ENCODE measurements at regions not wholly inside any gene's neighbourhood (a gene's known extent, or its start where the extent isn't known, plus 50 kb on each side); places are given as distances from the start of the nearest gene placed in this dataset.

GRCh38 chr17:53016085-53016484 lies 806.6 kb upstream of the KIF2B start:
- Mint-ChIP-seq H3K4me3 (no peak overlapping the region), H3K27ac (no peak overlapping the region), H3K36me3 (ENCODE audit: low read depth) (no peaks in the 10 kb centered on the region), H3K4me1 (ENCODE audit: low read depth) (no peaks in the 10 kb centered on the region), H3K27me3 (no peaks in the 10 kb centered on the region), H3K9me3 (peaks cover 7% of the 10 kb centered on the region)
- POLR2A ChIA-PET, result no interaction called here
- DNase-seq (no peak), ATAC-seq (no peak)
- TF ChIP-seq, protein P1, sequence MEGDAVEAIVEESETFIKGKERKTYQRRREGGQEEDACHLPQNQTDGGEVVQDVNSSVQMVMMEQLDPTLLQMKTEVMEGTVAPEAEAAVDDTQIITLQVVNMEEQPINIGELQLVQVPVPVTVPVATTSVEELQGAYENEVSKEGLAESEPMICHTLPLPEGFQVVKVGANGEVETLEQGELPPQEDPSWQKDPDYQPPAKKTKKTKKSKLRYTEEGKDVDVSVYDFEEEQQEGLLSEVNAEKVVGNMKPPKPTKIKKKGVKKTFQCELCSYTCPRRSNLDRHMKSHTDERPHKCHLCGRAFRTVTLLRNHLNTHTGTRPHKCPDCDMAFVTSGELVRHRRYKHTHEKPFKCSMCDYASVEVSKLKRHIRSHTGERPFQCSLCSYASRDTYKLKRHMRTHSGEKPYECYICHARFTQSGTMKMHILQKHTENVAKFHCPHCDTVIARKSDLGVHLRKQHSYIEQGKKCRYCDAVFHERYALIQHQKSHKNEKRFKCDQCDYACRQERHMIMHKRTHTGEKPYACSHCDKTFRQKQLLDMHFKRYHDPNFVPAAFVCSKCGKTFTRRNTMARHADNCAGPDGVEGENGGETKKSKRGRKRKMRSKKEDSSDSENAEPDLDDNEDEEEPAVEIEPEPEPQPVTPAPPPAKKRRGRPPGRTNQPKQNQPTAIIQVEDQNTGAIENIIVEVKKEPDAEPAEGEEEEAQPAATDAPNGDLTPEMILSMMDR (IDR thresholded peaks at IDR 0.05), result no peak
- CTCF ChIA-PET, result no interaction called here
- intact Hi-C loops (cut with micrococcal nuclease), result no loop called here

DNA sequence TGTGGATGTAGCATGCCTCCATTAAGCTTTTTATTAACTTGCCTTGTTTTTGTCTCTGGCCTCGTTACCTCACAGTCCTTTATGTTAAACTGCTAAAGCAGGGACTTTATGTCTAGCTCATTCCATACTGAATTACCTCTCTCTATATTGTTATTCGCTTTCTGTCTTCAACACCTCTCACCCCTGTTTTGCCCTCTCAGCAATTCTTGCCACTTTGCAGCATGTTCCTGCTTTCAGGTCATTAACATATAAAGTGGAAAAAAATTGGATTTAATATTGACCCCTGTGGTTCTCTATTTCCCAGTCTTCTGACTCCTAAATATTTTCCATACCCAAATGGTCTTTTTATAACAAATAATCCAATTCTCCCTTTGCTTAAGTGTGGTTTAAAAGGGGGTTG lies 810.4 kb upstream of the KIF2B start:
- H3K4me3 Mint-ChIP-seq, result no peak overlapping the region
- DNase-seq (no peak), ATAC-seq (no peak)
- no peaks in the 10 kb centered on the region for H3K27me3 Mint-ChIP-seq
- peaks cover 5% of the 10 kb centered on the region for H3K9me3 Mint-ChIP-seq
- POLR2A ChIA-PET, result no interaction called here
- intact Hi-C loops (cut with micrococcal nuclease), result no loop called here
- no peaks in the 10 kb centered on the region for H3K36me3 Mint-ChIP-seq (ENCODE audit: low read depth)
- H3K4me1 Mint-ChIP-seq (ENCODE audit: low read depth), result no peaks in the 10 kb centered on the region
- no peak overlapping the region for H3K27ac Mint-ChIP-seq
- TF ChIP-seq, protein P1 (IDR thresholded peaks at IDR 0.05), result no peak
- CTCF ChIA-PET, result no interaction called here

GRCh38 chr17:53006006-53006405 lies 816.7 kb upstream of the KIF2B start:
- Mint-ChIP-seq H3K36me3 (ENCODE audit: low read depth) (no peaks in the 10 kb centered on the region), H3K4me1 (ENCODE audit: low read depth) (no peaks in the 10 kb centered on the region), H3K9me3 (peaks cover 2% of the 10 kb centered on the region), H3K27ac (no peak overlapping the region), H3K4me3 (no peak overlapping the region), H3K27me3 (no peaks in the 10 kb centered on the region)
- ATAC-seq (no peak), DNase-seq (no peak)
- ChIA-PET CTCF (no interaction called here), POLR2A (no interaction called here)
- intact Hi-C loops (cut with micrococcal nuclease), result no loop called here
- TF ChIP-seq, protein P1 (IDR thresholded peaks at IDR 0.05), result no peak

GRCh38 chr17:53004902-53005301 lies 817.8 kb upstream of the KIF2B start:
- Mint-ChIP-seq H3K4me1 (ENCODE audit: low read depth) (no peaks in the 10 kb centered on the region), H3K4me3 (no peak overlapping the region), H3K27ac (no peak overlapping the region), H3K9me3 (peaks cover 5% of the 10 kb centered on the region), H3K36me3 (ENCODE audit: low read depth) (no peaks in the 10 kb centered on the region), H3K27me3 (no peaks in the 10 kb centered on the region)
- ATAC-seq (no peak), DNase-seq (no peak)
- TF ChIP-seq, protein P1 (IDR thresholded peaks at IDR 0.05), result no peak
- intact Hi-C loops (cut with micrococcal nuclease), result no loop called here
- ChIA-PET CTCF (no interaction called here), POLR2A (no interaction called here)

DNA sequence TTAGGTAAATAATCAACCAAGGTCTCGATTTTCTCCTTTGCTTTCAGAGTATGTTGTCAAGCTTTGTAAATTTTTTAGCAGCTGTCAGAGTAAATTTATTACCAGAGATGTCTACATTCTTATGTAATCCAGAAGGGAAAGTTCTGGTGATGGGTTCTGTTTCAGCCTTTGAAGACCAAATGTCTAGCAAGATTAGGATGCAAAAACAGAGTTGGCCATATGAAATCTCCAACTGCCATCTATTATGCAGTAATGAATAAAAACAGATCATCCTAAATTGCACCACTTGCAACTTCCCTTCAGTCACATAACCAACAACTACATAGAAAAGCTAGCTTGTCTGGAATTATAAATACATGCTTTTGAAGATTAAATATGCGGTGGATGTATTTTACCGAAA lies 826.8 kb upstream of the KIF2B start:
- ATAC-seq, result no peak
- intact Hi-C loops (cut with micrococcal nuclease), result no loop called here
- no peaks in the 10 kb centered on the region for H3K27me3 Mint-ChIP-seq
- DNase-seq, result no peak
- no peak overlapping the region for H3K27ac Mint-ChIP-seq
- H3K4me1 Mint-ChIP-seq (ENCODE audit: low read depth), result no peaks in the 10 kb centered on the region
- H3K9me3 Mint-ChIP-seq, result peaks cover 11% of the 10 kb centered on the region
- ChIA-PET CTCF (no interaction called here), POLR2A (interaction anchor here (0.6 kb wide), 1 partner anchor 605 kb away, joined by 3 read pairs; no protein-coding TSS in a partner anchor)
- H3K4me3 Mint-ChIP-seq, result no peak overlapping the region
- TF ChIP-seq, protein P1 (IDR thresholded peaks at IDR 0.05), result no peak
- no peaks in the 10 kb centered on the region for H3K36me3 Mint-ChIP-seq (ENCODE audit: low read depth)

Measured in activated CD8-positive, alpha-beta T cell treated with anti-CD3 and anti-CD28 coated beads for 36 hours (primary cell).